GM12891 (cell line): ENCODE measurements at regions not wholly inside any gene's neighbourhood (a gene's known extent, or its start where the extent isn't known, plus 50 kb on each side); places are given as distances from the start of the nearest gene placed in this dataset.

ENCODE experiments used
- PAX5 ChIP-seq: IDR thresholded peaks from 2 replicates; pipeline ENCODE4 v1.6.1; 2011; ENCODE audit warnings: low read length, moderate library complexity, mild to moderate bottlenecking; ENCODE audit not compliant: insufficient read depth, severe bottlenecking
- POLR2A ChIP-seq: IDR thresholded peaks from 2 replicates; pipeline ENCODE4 v1.6.1; 2011; ENCODE audit warnings: low read depth, low read length, control low read depth
- POLR2AphosphoS5 ChIP-seq: IDR thresholded peaks from 2 replicates; pipeline ENCODE4 v1.6.1; 2011; ENCODE audit warnings: low read depth, low read length, control low read depth
- POU2F2 ChIP-seq: IDR thresholded peaks from 2 replicates; pipeline ENCODE4 v1.6.1; 2011; ENCODE audit warnings: low read depth, mild to moderate bottlenecking, control low read depth, low read length, moderate library complexity
- SPI1 ChIP-seq: IDR thresholded peaks from 2 replicates; pipeline ENCODE4 v1.6.1; 2011; ENCODE audit warnings: low read depth, low read length, control low read depth
- TAF1 ChIP-seq: IDR thresholded peaks from 2 replicates; pipeline ENCODE4 v1.6.1; 2011; ENCODE audit warnings: low read depth, low read length, control low read depth

GRCh38 chr1:189646066-189646465 is 831.6 kb downstream of the BRINP3 start:
- TF ChIP-seq POLR2AphosphoS5 (no peak), POLR2A (no peak), TAF1 (no peak), POU2F2 (no peak), SPI1 (no peak), PAX5 (no peak)
